Hematopoietic multipotent progenitor cell (in vitro differentiated cells): ENCODE measurements at regions not wholly inside any gene's neighbourhood (a gene's known extent, or its start where the extent isn't known, plus 50 kb on each side); places are given as distances from the start of the nearest gene placed in this dataset.

ENCODE experiments used
- DNase-seq, 3 donors: peaks; one replicate each; pipeline ENCODE4 v3.0.0-alpha.2; 2011 to 2015; ENCODE audit warnings: low read depth in 2 of 3, low spot score in 2 of 3

DNA sequence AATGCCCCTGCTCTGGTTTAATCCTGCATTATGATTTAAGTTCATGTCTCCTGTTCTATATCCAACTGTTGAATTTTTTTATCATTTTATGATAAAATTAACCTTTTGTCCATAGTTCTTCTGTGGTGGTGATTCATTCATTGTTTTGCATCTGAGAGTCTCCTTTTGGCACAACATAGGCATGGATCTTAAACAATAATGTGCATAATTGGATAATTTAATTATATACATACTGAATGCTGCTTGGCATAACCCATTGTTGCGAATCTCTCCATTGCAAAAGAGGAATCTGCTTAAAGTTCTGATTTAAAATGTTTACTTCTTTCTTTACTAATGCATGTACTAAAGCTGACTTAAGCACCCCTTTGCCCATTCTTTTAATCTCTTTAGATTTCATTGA is 2788.4 kb downstream of the PCDH9 start:
- no peak for DNase-seq

DNA sequence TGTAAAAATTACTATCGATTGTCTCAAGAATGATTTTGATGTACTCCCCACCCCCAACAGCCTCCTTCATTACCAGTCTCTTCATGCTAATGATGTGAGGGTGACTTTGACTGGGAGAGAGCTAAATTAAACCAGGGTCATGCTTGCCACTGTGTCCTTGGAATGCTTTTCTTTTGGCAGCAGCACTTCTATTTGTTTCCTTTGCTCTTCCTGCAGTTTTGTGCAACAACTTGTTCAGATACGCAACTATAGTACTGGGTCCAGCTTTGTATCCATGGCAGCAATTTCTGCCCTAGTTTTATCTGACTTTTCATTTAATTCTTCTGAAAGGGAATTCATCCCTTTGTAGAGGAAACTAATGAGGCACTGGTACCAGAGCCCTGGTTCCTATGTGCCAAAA is 2792.1 kb downstream of the PCDH9 start:
- no peak for DNase-seq

DNA sequence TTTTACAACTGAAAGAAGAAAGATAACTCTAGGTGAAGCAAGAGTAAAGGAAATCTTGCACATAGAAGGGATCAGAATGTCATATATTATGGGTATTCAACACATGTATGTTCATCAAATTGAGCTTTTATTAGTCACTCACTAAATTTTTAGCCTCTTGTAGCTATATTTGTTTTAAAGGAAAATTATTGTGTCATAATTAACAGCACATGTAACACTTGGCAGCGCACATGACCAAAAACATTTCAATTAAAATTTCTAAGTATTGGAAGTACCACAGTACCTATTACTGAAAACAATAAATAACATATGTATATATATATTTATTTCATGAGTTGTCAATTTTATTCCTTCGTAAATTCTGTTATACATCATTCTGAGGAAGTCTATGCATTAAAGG is 2800.4 kb downstream of the PCDH9 start:
- no peak for DNase-seq

DNA sequence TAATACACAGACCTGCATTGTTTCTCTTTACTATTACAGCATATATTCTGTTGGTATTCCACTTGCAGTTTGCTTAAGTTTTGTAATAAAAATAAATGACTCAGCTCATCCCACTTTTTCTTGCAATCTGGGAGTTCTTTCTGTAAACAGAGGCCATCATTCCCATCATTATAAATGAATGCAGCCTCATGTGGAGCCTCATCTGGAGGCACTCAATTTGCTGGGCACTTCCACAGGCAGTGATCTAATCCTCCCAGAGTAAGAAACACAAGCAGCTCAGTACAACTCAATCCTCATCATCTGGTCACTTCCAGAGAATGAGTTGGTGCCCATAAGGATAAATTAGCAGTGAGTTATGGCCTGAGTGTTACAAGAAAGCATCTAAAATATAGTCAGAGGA is 2801.9 kb downstream of the PCDH9 start:
- DNase-seq: no peak

DNA sequence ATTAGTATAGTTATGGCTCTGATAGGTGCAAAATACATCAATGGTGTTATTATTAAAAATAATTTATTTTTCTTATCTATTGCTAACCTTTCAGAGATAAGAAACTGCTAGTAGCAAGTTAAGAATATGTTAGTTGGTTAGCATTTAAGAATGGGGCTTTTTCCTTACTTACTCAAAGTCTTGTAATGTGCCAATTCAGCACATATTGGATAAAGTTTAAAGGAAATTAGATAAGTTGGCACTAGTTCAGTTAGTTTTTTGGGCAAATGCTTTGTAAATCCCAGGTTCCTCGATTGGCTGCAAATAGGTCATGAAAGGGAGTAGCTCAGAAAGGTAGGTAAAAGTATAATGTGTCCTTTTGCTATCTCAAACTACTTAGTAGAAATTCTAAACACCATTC is 2806.7 kb downstream of the PCDH9 start:
- no peak for DNase-seq

DNA sequence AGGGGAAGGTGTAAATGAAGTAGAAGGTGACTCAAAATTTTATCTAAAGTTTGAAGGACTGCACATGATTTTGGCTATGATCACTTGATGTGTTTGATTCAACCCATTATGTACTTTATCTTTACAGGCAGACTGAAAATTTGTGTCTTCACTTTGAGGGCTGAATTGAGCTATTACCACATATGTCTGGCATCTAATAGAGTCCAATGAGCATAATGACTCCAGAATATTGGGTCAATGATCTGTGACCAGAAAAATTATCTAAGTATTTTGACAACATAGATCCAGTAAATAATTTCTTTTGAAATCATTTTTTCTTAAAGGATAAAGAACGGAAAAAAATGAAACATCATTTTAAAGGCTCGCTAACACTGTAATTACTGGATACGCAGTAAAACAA is 2810.0 kb downstream of the PCDH9 start:
- no peak for DNase-seq

DNA sequence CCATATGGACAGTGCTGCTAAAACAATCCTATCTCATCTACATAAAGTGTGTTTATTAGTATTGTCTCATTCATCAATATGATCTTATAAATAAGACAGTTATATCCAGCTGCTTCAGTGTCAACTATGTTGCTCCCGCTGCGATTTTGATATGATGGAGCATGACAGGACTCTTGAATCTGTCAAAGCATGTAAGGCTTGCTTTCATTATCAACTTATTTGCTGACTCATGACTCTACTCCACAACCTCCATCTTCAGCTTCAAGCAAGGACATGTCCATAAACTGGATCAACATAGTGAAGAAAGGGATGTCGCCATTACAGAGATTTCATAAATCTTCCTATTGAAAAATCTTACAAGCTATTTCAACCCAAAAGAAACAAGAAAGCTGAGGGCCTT is 2812.6 kb downstream of the PCDH9 start:
- no peak for DNase-seq

DNA sequence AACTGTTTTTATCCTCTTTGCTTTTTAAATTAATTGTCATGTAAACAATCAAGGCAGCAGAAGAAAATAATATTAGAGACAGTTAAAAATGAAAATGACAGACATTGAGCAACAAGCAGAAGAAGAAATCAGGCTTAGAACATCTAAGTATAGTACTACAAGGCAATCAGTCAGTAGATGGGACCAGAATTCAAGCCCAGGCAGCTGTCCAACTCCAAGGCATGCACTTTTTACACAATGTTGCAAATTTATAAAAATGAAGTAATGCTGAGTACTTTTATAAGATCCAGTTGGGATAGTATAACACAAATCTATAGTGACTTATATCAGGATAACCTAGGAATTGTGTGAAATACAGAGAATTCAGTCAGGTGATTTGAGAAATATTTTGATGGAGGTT is 2815.8 kb downstream of the PCDH9 start:
- DNase-seq: no peak

DNA sequence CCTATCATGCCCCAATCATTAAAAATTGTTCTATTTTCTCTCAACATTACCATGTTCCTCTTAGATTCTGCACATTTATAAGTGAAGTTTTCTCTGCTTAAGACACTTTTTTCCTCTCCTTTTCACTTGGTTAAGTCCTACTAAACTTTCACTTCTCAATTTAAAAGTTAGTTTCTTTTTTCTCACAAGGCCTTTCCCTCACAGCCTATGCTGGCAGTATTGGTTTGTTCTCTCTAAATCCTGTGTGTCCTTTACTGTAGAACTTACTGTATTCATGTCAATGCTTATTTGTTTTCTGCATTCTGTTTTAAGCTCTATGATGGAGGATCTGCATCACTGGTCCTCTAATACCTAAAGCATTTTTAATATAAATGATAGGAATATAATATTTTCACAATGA is 2816.6 kb downstream of the PCDH9 start:
- no peak for DNase-seq

DNA sequence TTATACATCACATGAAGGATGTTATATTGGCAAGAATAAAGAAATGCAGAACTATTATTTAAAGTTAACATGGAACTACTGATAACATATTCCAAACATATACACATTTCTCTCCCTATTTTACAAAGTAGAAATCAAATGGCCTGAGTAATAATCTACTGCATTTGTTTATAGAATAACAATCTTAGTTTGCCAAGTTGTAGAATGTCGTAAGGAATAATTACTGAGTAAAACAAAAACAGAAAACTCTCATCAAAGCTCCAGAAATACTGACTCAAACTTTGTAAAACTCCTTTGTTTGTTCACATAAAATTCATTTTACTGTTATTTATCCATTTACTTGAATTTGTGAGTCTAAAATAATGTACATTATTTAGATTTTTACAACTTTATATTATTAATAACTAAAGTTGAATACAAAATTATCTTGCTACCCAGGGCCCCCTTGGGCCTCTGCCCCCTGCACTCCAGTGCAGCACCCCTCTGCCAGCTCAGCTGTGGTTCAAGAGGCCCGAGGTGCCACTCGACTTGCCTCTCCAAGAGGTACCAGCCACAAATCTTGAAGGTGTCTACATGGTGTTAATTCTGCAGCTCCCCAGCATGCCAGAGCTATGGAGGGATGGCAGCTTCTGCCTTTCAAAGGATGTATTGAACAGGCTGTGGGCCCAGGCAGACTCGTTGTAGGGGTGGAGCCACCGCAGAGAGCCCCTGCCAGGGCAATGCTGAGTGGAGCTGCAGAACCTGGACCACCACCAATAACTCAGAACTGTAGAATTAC is 2819.7 kb downstream of the PCDH9 start:
- no peak for DNase-seq

DNA sequence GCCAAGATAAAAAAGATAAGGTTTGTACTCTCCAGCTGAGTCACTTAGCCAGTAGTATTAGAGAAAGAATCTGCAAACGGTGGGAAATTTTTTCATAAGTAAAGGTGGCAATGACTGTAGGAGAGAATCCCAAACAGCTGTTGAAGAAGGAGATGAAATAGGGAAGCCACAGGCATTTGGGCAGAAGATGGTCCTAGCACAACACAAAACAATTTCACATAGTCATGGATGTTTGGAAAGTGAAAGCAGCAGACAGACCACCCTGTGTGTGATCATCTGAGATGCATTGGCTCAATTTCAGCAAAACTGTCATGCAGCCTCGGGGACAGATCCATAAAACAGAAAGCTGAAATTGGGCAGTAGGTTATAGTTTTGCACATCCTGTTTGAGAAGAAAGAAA is 2832.4 kb downstream of the PCDH9 start:
- peak in 1 of 3 donors; percentile 17 for DNase-seq

DNA sequence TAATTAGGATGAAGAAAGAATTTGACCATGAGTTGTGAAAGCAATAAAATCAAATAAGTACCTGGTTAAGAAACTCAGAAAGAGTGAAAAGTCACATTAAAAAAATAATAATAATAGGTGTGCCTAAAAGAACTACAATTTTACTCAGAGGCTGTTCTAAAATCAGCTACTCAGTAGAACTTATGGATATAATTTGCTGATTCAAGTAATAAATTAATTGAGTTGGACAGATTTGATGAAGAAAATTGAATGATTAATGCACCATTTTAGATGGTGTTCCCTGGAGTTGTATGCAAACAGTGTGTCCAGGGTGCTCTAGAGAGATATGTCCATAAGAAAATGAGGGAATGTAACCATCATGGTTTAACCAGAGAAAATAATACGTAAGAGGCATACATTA is 2852.5 kb downstream of the PCDH9 start:
- DNase-seq: no peak

DNA sequence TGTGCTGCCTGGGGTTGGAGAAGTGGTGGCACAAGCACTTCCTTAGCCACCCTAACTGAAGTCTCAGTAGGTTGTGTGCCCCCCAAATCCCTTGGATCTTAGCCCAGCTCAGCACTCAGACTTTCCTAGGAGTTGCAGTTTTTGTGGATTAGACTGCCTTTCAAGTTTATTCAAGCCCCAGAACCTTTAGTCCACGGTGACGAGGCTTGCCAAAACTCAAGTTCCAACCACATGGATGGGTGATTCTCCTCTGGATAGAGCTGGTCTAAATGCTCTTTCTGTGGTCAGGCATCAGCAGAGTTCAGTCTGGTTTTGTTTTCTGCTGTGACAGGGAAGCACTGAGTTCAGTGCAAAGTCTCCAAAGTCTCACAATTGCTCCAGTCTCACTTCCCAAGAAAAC is 2858.7 kb downstream of the PCDH9 start:
- no peak for DNase-seq

DNA sequence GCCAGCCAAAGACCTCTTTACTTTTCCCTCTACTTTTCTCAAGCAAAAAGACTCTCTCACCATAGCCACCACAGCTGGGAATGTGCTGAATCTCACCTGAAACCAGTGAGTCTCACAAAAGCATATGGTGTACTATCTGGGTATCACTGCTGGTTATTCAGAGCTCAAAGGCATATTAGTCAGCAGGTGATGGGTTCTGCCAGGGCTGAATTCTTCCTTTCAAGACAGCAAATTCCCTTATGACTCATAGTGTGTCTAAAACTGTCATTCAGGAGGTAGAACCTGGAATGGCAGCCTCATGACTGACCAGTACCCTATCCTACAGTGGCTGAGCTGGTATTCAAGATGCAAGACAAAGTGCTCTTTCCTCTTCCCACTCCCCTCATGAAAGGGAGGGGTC is 2859.1 kb downstream of the PCDH9 start:
- no peak for DNase-seq

DNA sequence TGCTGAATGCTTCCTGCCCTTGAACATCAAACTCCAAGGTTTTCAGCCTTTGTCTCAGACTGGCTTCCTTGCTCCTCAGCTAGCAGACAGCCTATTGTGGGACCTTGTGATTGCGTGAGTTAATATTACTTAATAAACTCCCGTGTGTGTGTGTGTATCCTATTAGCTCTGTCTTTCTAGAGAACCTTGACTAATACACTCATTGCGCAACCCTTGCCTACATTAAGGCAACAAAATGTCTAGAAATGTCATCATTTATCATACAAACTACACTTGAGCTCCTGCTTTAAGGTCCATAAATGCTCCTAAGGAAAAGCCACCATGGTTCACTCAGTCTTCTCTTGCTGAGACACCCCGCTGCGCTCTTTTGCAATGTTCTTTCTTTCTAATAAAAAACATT is 2861.0 kb downstream of the PCDH9 start:
- DNase-seq: no peak

DNA sequence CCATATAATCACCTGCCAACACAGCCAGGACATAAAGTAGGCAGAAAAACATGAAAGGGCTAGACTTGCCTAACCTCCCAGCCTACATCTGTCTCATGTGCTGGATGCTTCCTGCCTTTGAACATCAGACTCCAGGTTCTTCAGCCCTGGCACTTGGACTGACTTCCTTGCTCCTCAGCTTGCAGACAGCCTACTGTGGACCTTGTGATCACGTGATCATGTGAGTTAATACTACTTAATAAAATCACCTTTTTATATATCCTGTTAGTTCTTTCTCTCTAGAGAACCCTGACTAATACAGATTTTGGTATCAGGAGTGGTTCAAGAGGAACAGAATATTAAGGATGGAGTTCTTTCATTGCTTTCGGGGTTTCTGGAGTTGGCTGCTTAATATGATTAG is 2867.6 kb downstream of the PCDH9 start:
- no peak for DNase-seq

DNA sequence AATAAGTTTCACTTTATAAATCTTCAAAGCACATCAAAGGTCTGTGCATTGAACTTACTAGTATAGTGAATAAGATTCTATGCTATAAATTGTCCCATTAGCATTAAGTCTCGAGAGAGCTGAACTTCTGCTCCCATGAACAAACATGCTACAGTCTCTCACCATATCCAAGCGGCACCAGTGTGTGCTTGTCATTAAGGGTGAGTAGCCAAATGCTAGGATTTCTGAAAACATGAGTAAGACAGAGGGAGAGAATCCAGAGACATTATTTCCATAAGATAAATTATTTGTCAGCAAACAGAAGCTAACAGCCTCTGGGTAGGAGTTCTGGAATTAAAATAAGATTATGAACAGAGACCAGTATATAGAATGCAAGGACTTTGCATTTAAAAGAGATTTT is 2882.5 kb downstream of the PCDH9 start:
- no peak for DNase-seq

DNA sequence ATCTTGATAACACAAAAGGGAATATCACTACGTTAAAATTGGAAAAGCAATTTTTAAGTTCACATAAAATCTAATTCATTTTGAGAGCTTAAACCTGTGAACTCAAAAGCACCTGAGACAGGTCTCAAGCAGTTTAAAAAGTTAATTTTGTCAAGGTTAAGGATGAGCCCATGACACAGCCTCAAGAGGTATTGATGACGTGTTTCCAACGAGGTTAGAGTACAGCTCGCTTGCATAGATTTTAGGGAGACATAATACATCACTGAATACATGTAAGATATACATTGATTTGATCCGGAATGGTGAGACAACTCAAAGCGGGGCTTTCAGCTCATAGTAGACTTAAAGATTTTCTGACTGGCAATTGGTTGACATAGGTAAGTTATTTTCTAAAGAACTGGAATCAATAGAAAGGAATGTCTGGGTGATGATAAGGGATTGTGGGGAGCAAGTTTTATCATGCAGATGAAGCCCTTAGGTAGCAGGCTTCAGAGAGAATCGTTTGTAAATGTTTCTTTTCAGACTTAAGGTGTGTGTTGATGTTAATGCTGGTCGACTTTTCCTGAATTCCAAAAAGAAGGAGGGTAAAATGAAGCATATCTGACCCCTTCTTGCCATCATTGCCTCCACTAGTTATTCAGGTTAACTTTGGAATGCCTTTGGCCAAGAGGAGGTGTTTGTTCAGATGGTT is 2890.6 kb downstream of the PCDH9 start:
- no peak for DNase-seq

DNA sequence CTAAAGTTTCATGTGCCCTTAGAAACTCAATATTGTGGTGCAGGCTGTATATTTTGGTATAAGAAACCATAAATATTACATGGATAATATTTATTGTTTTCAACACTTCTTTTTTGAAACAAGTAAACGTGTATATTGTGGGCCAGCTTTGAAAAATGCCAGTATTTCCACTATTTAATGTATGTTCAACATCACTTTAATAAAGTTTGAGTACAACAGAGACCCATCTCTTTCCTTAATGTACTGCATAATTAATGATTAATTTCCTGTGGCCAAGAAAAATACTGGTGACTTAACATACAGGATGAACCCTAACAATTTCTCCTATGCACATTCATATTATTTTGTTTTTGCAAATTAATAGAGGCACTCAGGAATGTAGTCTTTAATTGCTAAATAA is 2891.5 kb downstream of the PCDH9 start:
- no peak for DNase-seq

DNA sequence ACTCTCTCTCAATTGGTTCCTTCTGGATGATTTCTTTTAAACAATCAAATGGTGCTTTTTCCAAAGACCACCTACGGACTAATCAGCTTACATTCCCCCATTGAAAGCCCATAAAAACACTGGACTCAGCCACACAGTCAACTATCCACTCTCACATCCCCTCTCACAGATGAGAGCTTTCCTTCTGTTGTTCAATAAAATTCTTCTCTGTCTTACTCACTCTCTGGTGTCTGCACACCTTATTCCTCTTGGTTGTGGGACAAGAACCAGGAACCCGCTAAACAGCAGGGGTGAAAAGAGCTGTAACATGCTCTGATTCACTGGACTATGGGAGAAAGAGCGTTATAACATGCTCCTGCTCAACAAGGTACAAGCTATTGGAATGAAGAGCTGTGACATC is 2896.2 kb downstream of the PCDH9 start:
- DNase-seq: no peak

DNA sequence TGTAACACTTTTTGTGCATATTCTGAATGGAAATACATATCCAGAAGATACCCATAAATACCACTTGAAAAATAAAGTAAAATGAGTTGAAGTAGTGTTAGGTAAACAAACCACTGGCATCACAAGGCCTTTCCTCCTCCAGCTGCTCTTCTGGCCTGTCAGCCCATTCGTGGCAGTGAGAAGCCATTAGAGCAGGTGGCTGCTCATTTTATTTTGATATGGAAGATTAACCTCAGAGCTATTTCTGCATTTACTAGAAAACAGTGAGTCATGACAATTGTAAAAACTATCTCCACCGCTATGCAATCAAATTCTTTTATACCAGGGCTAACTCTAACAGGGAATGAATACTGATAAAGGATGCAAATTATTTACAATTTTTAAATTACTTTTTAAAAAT is 2898.1 kb downstream of the PCDH9 start:
- no peak for DNase-seq

DNA sequence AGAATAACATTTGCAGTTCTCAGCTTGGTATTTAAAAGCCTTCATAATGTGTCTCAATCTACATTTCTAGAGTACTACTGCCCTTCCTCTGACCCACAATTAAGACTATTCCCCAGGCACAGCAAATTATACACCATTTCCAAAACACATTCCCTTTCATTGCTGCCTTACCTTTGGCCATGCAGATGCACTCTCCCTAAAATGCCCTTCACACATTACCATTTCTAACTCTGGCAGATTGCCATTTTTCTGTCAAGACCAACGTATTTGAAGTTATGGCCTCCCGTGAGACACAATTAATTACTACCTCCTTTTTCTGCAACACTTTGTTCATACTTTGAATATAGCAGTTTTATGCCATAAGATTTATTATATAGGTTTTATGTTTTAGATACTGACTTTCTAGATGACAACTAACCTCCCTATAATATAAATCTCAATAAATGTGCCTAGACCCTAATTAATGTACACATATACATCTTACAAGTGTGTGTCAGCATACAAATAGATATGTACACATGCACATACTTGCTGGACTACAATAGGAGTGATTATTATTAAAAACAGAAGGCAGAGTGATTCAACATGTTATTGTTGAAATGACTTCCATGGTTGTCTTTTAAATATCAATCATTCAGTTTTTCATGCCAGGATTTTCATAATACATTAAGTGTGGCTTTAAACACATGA is 2902.5 kb downstream of the PCDH9 start:
- no peak for DNase-seq
